Liver (tissue), 8 donors: ENCODE measurements at regions not wholly inside any gene's neighbourhood (a gene's known extent, or its start where the extent isn't known, plus 50 kb on each side); places are given as distances from the start of the nearest gene placed in this dataset.

Experiments
- DNase-seq: peaks from one replicate; pipeline ENCODE4 v3.0.0-alpha.2; 2017; ENCODE audit warnings: low spot score
- H3K27ac ChIP-seq, 2 donors: one replicate each; pipeline ENCODE4 v1.7.0; 2013; ENCODE audit warnings: inconsistent platforms in 2 of 2, low read length in 2 of 2, control low read depth in 1 of 2, low read depth in 1 of 2, mild to moderate bottlenecking in 1 of 2
- H3K27me3 ChIP-seq, 4 donors: one replicate each; pipeline versions ENCODE4 v1.6.1 to v1.7.0; 2013; ENCODE audit warnings: low read length in 3 of 4, inconsistent platforms in 1 of 4, mild to moderate bottlenecking in 1 of 4, moderate library complexity in 1 of 4; ENCODE audit not compliant: control insufficient read depth in 4 of 4, insufficient read depth in 4 of 4
- H3K36me3 ChIP-seq, 4 donors: one replicate each; pipeline versions ENCODE4 v1.6.1 to v1.7.0; 2013; ENCODE audit warnings: low read length in 3 of 4, mild to moderate bottlenecking in 3 of 4, low read depth in 1 of 4, moderate library complexity in 1 of 4; ENCODE audit not compliant: control insufficient read depth in 4 of 4, insufficient read depth in 3 of 4
- H3K4me1 ChIP-seq, 4 donors: one replicate each; pipeline versions ENCODE4 v1.6.1 to v1.7.0; 2013; ENCODE audit warnings: low read length in 3 of 4, mild to moderate bottlenecking in 3 of 4, moderate library complexity in 1 of 4; ENCODE audit not compliant: control insufficient read depth in 4 of 4, insufficient read depth in 4 of 4
- H3K4me3 ChIP-seq, 3 donors: one replicate each; pipeline versions ENCODE4 v1.6.1 to v1.7.0; 2013; ENCODE audit warnings: low read length in 3 of 3, control low read depth in 1 of 3, low read depth in 1 of 3, mild to moderate bottlenecking in 1 of 3
- H3K9ac ChIP-seq, 2 donors: one replicate each; pipeline ENCODE4 v1.7.0; 2013; ENCODE audit warnings: low read length in 2 of 2, mild to moderate bottlenecking in 2 of 2, moderate library complexity in 2 of 2, control low read depth in 1 of 2, low read depth in 1 of 2
- H3K9me3 ChIP-seq, 4 donors: one replicate each; pipeline versions ENCODE4 v1.6.1 to v1.7.0; 2013; ENCODE audit warnings: low read length in 3 of 4; ENCODE audit not compliant: control insufficient read depth in 4 of 4
- EGR1 ChIP-seq, 2 donors: IDR thresholded peaks; 2 replicates each; pipeline ENCODE4 v1.6.1; 2016 to 2018; ENCODE audit warnings: antibody characterized with exemption in 2 of 2, low read depth in 2 of 2
- FOXA1 ChIP-seq: IDR thresholded peaks from 2 replicates; pipeline ENCODE4 v1.6.1; 2016; ENCODE audit warnings: antibody characterized with exemption
- FOXA2 ChIP-seq: IDR thresholded peaks from 2 replicates; pipeline ENCODE4 v1.6.1; 2016; ENCODE audit warnings: antibody characterized with exemption
- GABPA ChIP-seq, 2 donors: IDR thresholded peaks in 1 of 2; conservative IDR thresholded peaks in 1 of 2; 2 replicates each; pipeline ENCODE4 v1.6.1; 2016; ENCODE audit warnings: antibody characterized with exemption in 2 of 2, mild to moderate bottlenecking in 1 of 2, moderate library complexity in 1 of 2
- HNF4A ChIP-seq, 2 donors: conservative IDR thresholded peaks; 2 replicates each; pipeline ENCODE4 v1.6.1; 2016; ENCODE audit warnings: antibody characterized with exemption in 2 of 2, mild to moderate bottlenecking in 2 of 2
- HNF4G ChIP-seq: IDR thresholded peaks from 2 replicates; pipeline ENCODE4 v1.6.1; 2016; ENCODE audit warnings: antibody characterized with exemption
- JUND ChIP-seq, 2 donors: IDR thresholded peaks; 2 replicates each; pipeline ENCODE4 v1.6.1; 2016; ENCODE audit warnings: antibody characterized with exemption in 2 of 2
- NR2F2 ChIP-seq: IDR thresholded peaks from 2 replicates; pipeline ENCODE4 v1.6.1; 2016; ENCODE audit warnings: antibody characterized with exemption
- RAD21 ChIP-seq, 2 donors: IDR thresholded peaks; 2 replicates each; pipeline ENCODE4 v1.6.1; 2016; ENCODE audit warnings: antibody characterized with exemption in 2 of 2, mild to moderate bottlenecking in 2 of 2
- RXRA ChIP-seq, 2 donors: IDR thresholded peaks; 2 replicates each; pipeline ENCODE4 v1.6.1; 2017 to 2018; ENCODE audit warnings: antibody characterized with exemption in 2 of 2, mild to moderate bottlenecking in 1 of 2
- SP1 ChIP-seq: IDR thresholded peaks from 2 replicates; pipeline ENCODE4 v1.6.1; 2018; ENCODE audit warnings: antibody characterized with exemption, mild to moderate bottlenecking
- TAF1 ChIP-seq: conservative IDR thresholded peaks from 2 replicates; pipeline ENCODE4 v1.6.1; 2016; ENCODE audit warnings: antibody characterized with exemption, mild to moderate bottlenecking
- YY1 ChIP-seq: IDR thresholded peaks from 2 replicates; pipeline ENCODE4 v1.6.1; 2016; ENCODE audit warnings: antibody characterized with exemption, mild to moderate bottlenecking
- WGBS: extraction: QIAGEN DNeasy Blood & Tissue Kit; methylation state at CpG from one replicate; pipeline ENCODE4 v1.1.7; 2013; 5-methylcytosine and 5-hydroxymethylcytosine counted together
- TF ChIP-seq, protein P1 (sequence below): IDR thresholded peaks from 2 replicates; pipeline ENCODE4 v1.6.1; 2016; ENCODE audit warnings: antibody characterized with exemption, mild to moderate bottlenecking
- TF ChIP-seq, protein P2 (sequence below): IDR thresholded peaks from 2 replicates; pipeline ENCODE4 v1.6.1; 2016; ENCODE audit warnings: antibody characterized with exemption
- TF ChIP-seq, protein P3 (sequence below): IDR thresholded peaks from 2 replicates; pipeline ENCODE4 v1.6.1; 2016; ENCODE audit warnings: antibody characterized with exemption
- TF ChIP-seq, protein P4 (sequence below): IDR thresholded peaks from 2 replicates; pipeline ENCODE4 v1.6.1; 2016; ENCODE audit warnings: antibody characterized with exemption
- TF ChIP-seq, protein P5 (sequence below): fragments of 150-350 bp; IDR thresholded peaks from 2 replicates; pipeline ENCODE4 v1.5.1; 2017; ENCODE audit warnings: improper control_type of control experiment, low read depth, low read length; ENCODE audit not compliant: missing input control
- donor health status: healthy.
- donor health status: healthy.
- donor health status: healthy.
- donor health status: healthy.
- donor health status: healthy.

DNA sequence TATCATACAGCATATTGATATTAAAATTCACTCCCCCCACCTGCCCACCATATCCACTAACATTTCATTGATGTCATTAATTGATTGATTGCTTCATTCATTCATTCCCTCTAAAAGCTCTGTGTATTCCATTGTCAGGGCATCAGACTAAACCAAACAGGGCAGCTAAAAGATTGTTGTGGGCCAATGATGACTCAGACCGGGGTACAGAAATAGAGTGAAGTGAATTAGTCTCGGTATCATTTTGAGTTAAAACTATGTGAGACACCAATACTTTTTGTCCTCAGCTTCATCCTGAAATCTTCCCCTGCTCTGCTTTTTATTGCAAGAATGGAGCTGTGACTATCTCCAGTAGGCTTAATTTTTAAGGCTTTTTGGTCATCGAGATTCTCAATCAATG, 868.3 kb downstream of the CDH11 start:
- H3K27me3 ChIP-seq = no peaks in the 10 kb centered on the region
- no peak overlapping the region for H3K4me3 ChIP-seq
- 90% methylated on average over 3 of the region's 3 CpGs for WGBS
- no peak overlapping the region for H3K9ac ChIP-seq
- TF ChIP-seq HNF4A (conservative IDR thresholded peaks at IDR 0.05) (no peak), GABPA (IDR thresholded peaks at IDR 0.05 in 1 of 2, conservative IDR thresholded peaks at IDR 0.05 in 1 of 2) (no peak), YY1 (no peak), EGR1 (IDR thresholded peaks at IDR 0.05; ENCODE audit: low read depth in 2 of 2) (no peak), RXRA (IDR thresholded peaks at IDR 0.05) (no peak), TAF1 (no peak), FOXA2 (no peak), JUND (IDR thresholded peaks at IDR 0.05) (no peak), HNF4G (no peak), SP1 (no peak), RAD21 (IDR thresholded peaks at IDR 0.05) (no peak), FOXA1 (no peak), NR2F2 (no peak)
- TF ChIP-seq, protein P1, sequence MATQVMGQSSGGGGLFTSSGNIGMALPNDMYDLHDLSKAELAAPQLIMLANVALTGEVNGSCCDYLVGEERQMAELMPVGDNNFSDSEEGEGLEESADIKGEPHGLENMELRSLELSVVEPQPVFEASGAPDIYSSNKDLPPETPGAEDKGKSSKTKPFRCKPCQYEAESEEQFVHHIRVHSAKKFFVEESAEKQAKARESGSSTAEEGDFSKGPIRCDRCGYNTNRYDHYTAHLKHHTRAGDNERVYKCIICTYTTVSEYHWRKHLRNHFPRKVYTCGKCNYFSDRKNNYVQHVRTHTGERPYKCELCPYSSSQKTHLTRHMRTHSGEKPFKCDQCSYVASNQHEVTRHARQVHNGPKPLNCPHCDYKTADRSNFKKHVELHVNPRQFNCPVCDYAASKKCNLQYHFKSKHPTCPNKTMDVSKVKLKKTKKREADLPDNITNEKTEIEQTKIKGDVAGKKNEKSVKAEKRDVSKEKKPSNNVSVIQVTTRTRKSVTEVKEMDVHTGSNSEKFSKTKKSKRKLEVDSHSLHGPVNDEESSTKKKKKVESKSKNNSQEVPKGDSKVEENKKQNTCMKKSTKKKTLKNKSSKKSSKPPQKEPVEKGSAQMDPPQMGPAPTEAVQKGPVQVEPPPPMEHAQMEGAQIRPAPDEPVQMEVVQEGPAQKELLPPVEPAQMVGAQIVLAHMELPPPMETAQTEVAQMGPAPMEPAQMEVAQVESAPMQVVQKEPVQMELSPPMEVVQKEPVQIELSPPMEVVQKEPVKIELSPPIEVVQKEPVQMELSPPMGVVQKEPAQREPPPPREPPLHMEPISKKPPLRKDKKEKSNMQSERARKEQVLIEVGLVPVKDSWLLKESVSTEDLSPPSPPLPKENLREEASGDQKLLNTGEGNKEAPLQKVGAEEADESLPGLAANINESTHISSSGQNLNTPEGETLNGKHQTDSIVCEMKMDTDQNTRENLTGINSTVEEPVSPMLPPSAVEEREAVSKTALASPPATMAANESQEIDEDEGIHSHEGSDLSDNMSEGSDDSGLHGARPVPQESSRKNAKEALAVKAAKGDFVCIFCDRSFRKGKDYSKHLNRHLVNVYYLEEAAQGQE = no peak
- TF ChIP-seq, protein P2, sequence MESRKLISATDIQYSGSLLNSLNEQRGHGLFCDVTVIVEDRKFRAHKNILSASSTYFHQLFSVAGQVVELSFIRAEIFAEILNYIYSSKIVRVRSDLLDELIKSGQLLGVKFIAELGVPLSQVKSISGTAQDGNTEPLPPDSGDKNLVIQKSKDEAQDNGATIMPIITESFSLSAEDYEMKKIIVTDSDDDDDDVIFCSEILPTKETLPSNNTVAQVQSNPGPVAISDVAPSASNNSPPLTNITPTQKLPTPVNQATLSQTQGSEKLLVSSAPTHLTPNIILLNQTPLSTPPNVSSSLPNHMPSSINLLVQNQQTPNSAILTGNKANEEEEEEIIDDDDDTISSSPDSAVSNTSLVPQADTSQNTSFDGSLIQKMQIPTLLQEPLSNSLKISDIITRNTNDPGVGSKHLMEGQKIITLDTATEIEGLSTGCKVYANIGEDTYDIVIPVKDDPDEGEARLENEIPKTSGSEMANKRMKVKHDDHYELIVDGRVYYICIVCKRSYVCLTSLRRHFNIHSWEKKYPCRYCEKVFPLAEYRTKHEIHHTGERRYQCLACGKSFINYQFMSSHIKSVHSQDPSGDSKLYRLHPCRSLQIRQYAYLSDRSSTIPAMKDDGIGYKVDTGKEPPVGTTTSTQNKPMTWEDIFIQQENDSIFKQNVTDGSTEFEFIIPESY = no peak
- TF ChIP-seq, protein P3, sequence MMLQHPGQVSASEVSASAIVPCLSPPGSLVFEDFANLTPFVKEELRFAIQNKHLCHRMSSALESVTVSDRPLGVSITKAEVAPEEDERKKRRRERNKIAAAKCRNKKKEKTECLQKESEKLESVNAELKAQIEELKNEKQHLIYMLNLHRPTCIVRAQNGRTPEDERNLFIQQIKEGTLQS = no peak
- TF ChIP-seq, protein P4, sequence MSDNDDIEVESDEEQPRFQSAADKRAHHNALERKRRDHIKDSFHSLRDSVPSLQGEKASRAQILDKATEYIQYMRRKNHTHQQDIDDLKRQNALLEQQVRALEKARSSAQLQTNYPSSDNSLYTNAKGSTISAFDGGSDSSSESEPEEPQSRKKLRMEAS = no peak
- TF ChIP-seq, protein P5, sequence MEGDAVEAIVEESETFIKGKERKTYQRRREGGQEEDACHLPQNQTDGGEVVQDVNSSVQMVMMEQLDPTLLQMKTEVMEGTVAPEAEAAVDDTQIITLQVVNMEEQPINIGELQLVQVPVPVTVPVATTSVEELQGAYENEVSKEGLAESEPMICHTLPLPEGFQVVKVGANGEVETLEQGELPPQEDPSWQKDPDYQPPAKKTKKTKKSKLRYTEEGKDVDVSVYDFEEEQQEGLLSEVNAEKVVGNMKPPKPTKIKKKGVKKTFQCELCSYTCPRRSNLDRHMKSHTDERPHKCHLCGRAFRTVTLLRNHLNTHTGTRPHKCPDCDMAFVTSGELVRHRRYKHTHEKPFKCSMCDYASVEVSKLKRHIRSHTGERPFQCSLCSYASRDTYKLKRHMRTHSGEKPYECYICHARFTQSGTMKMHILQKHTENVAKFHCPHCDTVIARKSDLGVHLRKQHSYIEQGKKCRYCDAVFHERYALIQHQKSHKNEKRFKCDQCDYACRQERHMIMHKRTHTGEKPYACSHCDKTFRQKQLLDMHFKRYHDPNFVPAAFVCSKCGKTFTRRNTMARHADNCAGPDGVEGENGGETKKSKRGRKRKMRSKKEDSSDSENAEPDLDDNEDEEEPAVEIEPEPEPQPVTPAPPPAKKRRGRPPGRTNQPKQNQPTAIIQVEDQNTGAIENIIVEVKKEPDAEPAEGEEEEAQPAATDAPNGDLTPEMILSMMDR = no peak
- H3K36me3 ChIP-seq = no peaks in the 10 kb centered on the region
- H3K9me3 ChIP-seq = no peaks in the 10 kb centered on the region
- H3K4me1 ChIP-seq = no peaks in the 10 kb centered on the region
- DNase-seq = no peak
- no peak overlapping the region for H3K27ac ChIP-seq

DNA sequence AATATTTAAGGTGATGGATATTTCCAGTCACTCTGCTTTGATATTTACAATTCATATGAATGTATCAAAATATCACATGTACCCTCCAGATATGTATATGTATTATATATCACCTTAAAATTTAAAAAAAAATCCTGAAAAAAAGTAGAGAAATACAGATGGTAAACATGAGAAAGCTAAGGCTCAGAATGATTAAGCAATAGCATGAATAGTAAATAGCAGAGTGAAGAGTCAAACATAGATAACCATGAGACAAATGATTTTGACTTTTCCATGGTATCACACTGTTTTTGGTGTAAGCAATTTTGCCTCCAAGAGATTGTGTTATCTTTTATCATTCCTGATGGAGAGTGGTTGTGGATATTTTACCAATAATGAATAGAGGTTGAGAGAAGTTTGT, 868.8 kb downstream of the CDH11 start:
- Histone ChIP-seq H3K27me3 (no peaks in the 10 kb centered on the region), H3K4me1 (no peaks in the 10 kb centered on the region), H3K4me3 (no peak overlapping the region), H3K9ac (no peak overlapping the region), H3K36me3 (no peaks in the 10 kb centered on the region), H3K27ac (no peak overlapping the region), H3K9me3 (no peaks in the 10 kb centered on the region)
- no peak for DNase-seq
- TF ChIP-seq, protein P5 = no peak
- TF ChIP-seq TAF1 = no peak
- TF ChIP-seq RAD21 (IDR thresholded peaks at IDR 0.05) = no peak
- TF ChIP-seq, protein P3 = no peak
- TF ChIP-seq, protein P1 = no peak
